ENCODE measurements at regions not wholly inside any gene's neighbourhood (a gene's known extent, or its start where the extent isn't known, plus 50 kb on each side); places are given as distances from the start of the nearest gene placed in this dataset.

DNA sequence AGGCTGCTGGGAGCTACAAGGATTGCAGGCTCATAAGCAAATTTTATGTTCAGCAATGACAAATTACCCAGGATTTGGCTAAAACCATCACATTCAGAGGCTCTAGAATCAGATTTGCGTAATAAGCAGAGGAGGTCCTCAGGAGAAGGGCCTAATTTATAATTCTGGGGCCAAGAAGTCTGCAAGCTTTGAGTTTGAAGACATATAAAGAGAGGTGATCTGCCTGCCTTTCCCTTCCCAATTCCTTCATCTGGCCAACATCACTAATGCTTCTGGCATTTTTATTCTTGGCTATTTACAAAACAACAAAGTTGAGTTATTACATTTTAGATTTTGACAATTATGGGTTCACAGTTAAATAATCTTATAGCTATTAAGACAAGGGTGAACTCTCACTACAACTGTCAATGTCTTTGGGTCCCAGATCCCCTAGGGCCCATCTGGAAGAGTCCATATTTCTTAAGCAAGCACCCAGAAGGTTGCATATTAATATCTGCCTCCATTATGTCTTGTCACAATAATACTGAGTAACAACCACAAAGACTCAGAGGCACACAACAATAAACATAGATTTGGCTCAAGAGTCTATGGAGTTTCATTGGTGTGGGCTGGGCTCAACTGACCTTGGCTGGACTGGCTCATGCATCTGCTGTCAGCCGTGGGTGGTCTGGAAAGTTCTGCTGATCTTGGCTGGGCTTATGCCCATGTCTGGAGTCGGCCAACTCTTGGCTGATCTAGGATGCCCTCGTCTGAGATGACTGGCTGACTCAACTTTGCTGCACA lies 67.2 kb upstream of the CD82 start:
- DNase-seq: no peak

GRCh38 chr11:44502506-44502905 lies 63.0 kb upstream of the CD82 start:
- DNase-seq: no peak

DNA sequence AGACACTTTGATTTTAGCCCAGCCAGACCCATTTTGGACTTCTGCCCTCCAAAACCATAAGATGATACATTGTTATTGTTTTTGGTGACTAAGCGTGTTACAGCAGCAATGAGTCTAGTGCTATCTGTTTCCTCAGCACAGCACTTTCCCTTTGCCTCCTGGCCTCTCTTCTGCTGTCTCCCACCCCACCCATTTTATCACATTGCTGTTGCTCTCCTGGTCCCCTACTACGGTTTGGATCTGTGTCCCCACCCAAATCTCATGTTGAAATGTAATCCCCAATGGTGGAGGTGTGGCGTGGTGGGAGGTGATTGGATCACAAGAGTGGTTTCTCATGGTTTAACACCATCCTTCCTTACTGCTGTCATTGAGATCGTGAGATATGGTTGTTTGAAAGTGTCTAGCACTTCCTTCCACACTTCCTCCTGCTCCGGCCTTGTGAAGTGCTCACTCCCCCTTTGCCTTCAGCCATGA lies 59.8 kb upstream of the CD82 start:
- no peak for DNase-seq

DNA sequence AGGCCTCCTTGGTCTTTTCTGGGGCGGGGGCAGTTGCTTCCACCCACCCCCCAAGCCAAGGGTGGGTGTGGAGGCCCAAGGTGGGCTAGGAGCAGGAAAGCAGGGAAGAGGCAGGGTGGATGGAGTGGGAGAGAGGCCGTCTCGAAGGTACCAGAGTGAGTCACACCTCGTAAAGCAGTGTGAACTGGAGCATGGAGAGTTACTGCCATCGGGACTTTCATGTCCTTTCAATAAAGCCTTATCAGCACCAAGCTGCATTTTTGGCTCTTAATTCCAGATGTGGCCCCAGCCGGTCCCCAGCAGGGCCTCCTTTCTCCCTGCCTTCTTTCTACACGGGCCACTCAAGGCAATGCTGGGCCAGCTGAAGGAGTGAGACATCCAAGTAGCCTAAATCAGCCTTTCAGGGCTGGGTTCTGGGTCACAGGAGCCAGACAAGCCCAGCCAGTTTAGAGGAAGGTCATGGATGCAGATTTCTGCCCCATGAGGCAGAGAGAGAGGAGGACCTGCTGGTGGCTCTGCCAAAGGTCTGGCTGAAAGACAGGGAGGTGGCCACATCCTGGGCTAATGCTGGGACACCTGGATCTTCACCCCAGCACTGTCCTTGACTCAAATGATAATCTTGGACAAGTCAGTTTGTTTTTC lies 59.0 kb upstream of the CD82 start:
- no peak for DNase-seq

DNA sequence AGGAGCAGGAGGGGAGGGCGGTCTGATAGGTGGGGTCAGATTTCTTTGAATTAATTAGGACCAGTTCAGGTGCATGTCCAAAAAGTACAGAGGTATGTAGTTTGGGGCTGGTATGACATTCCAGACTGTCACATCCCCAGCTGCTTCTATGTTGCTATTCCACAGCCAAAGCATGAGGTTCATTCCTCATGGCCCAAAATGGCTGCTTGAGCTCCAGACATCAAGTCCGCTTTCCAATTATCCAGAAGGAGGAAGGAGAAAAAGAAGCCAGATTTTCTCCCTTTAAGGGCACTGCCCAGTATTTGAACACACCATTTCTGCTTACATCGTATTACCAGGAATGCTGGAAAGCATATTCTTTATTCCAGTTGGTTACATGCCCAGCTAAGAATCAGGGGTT lies 58.0 kb upstream of the CD82 start:
- no peak for DNase-seq

DNA sequence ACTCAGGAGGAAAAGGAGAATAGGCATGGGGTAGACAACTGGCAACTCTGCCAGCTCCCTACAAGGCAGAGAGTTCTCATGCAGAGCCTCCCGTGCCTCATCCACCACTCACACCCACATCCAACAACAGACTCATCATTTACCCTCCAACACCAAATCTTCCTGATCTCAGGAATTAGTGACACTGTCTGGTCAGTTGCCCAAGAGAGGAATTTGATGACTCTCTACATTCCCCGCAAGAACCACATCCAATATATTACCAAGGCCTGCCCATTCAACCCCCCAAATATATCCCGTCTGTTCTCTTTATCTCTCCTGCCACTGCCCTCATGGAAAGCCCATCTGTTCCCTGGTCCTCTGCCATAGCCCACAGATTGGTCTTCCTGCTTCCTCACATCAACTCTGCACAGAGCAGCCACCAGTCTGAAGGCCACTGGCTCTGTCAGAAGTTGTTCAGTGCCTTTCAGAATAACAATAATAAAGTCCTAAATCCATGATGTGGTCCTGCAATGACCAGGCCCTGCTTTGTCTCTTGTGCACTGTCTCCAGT lies 57.5 kb upstream of the CD82 start:
- no peak for DNase-seq

DNA sequence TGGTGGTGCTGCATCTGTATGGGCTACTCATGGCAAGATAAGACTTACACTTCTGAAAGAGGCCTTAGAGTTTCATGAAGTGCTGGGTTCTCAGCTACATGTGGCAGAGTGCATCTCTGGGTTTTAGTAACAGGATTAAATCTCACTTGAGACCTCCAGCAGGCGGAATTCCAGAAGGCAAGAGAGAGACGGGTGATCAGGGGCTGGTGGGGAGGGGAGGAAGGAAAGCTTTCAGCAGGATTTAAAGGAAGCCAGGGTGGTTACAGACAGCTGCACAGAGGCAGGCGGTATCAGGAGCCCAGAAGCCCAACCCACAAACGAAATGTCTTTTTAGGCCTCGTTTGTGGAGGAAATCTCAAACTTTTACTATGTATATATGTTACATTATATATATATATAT lies 56.2 kb upstream of the CD82 start:
- no peak for DNase-seq

- no peak for DNase-seq
Measured at GRCh38 chr11:44510372-44510771, 55.1 kb upstream of the CD82 start.

- no peak for DNase-seq
Measured at GRCh38 chr11:44512818-44513217, 52.6 kb upstream of the CD82 start.

DNA sequence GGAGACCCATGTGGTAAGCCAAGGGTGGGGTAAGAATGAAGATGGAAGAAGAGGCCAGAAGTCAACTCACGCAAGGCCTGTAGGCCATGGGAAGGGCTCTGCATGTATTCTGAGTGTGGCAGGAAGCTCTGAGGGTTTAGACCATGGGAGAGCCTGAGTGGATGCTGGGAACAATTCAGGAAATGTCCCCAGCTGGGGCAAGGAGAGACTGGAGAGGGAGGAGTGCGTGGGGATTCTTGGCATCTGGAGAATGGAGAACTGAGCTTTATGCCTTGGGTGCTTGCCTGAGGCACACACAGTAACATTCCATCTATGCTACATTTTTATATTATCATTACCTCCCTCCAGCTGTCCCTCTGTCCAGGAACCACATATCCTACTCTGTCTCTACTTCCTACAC lies 50.4 kb upstream of the CD82 start:
- DNase-seq: no peak
